Upper lobe of right lung (tissue), 1 donor: ENCODE measurements at regions not wholly inside any gene's neighbourhood (a gene's known extent, or its start where the extent isn't known, plus 50 kb on each side); places are given as distances from the start of the nearest gene placed in this dataset.

ENCODE experiments used
- ATAC-seq: fragments of 200-7000 bp; cut with Tn5 transposase; one replicate; pipeline ENCODE4 v1.9.1; 2020; ENCODE audit warnings: mild to moderate bottlenecking, moderate library complexity
- DNase-seq: peaks from one replicate; pipeline ENCODE4 v3.0.0-alpha.2; 2020
- H3K27ac ChIP-seq: fragments of 200-600 bp; one replicate; pipeline ENCODE4 v1.8.0; 2022
- H3K27me3 ChIP-seq: fragments of 200-600 bp; one replicate; pipeline ENCODE4 v1.8.0; 2022; ENCODE audit warnings: mild to moderate bottlenecking
- H3K36me3 ChIP-seq: fragments of 200-600 bp; one replicate; pipeline ENCODE4 v1.8.0; 2022
- H3K4me1 ChIP-seq: fragments of 200-600 bp; one replicate; pipeline ENCODE4 v1.8.0; 2022
- H3K4me3 ChIP-seq: fragments of 200-600 bp; one replicate; pipeline ENCODE4 v1.8.0; 2022; ENCODE audit warnings: mild to moderate bottlenecking
- H3K9me3 ChIP-seq: fragments of 200-600 bp; one replicate; pipeline ENCODE4 v1.8.0; 2022
- CTCF ChIP-seq: fragments of 200-600 bp; IDR thresholded peaks from one replicate; pipeline ENCODE4 v1.8.0; 2022; ENCODE audit warnings: antibody characterized with exemption
- intact Hi-C: fragments of 100-400 bp; cut with DNase I; formaldehyde crosslinking; loops from one replicate; pipeline ENCODE4 v1.11.0; 2022
- donor health status: DM: no; HTN: yes; CAD: no; lungs with severe emphysema.

DNA sequence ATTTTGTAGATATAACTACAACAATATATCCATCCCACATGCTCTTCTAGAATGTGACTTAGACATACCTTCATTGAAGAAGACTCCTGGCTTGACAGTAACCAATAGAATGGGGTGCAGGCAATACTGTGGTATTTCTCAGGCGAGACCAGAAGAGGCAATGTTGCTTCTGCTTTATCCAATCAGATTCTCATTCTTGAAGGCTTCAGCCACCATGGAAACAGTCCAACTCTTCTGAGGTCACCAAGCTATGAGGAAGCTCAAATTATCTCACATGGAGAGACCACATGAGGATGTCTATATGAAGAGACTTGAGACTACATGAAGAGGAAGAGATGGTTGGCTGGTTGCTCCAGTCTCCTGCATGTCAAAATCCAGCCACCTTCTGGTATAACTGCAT is 469.9 kb downstream of the PCDH10 start:
- intact Hi-C loops, result no loop called here
- no peak overlapping the region for H3K4me3 ChIP-seq
- no peak overlapping the region for H3K27ac ChIP-seq
- H3K36me3 ChIP-seq, result no peaks in the 10 kb centered on the region
- ATAC-seq (no peak), DNase-seq (no peak)
- no peak for TF ChIP-seq CTCF
- no peaks in the 10 kb centered on the region for H3K27me3 ChIP-seq
- H3K9me3 ChIP-seq, result no peaks in the 10 kb centered on the region
- no peaks in the 10 kb centered on the region for H3K4me1 ChIP-seq

- DNase-seq, result no peak
- Histone ChIP-seq H3K9me3 (no peaks in the 10 kb centered on the region), H3K36me3 (no peaks in the 10 kb centered on the region), H3K4me1 (no peaks in the 10 kb centered on the region), H3K4me3 (no peak overlapping the region), H3K27ac (no peak overlapping the region), H3K27me3 (no peaks in the 10 kb centered on the region)
- intact Hi-C loops, result no loop called here
- no peak for ATAC-seq
- no peak for TF ChIP-seq CTCF
Measured at GRCh38 chr4:133600008-133600407, 450.9 kb downstream of the PCDH10 start.

GRCh38 chr4:133598779-133599178 is 449.7 kb downstream of the PCDH10 start:
- no peaks in the 10 kb centered on the region for H3K36me3 ChIP-seq
- DNase-seq, result no peak
- H3K4me1 ChIP-seq, result no peaks in the 10 kb centered on the region
- no peak overlapping the region for H3K27ac ChIP-seq
- no peaks in the 10 kb centered on the region for H3K27me3 ChIP-seq
- H3K4me3 ChIP-seq, result no peak overlapping the region
- no peak for TF ChIP-seq CTCF
- ATAC-seq, result no peak
- intact Hi-C loops, result no loop called here
- no peaks in the 10 kb centered on the region for H3K9me3 ChIP-seq

GRCh38 chr4:133597251-133597650 is 448.2 kb downstream of the PCDH10 start:
- Histone ChIP-seq H3K36me3 (no peaks in the 10 kb centered on the region), H3K4me1 (no peaks in the 10 kb centered on the region), H3K27ac (no peak overlapping the region), H3K9me3 (no peaks in the 10 kb centered on the region), H3K4me3 (no peak overlapping the region), H3K27me3 (no peaks in the 10 kb centered on the region)
- no peak for TF ChIP-seq CTCF
- ATAC-seq, result no peak
- intact Hi-C loops, result no loop called here
- no peak for DNase-seq

DNA sequence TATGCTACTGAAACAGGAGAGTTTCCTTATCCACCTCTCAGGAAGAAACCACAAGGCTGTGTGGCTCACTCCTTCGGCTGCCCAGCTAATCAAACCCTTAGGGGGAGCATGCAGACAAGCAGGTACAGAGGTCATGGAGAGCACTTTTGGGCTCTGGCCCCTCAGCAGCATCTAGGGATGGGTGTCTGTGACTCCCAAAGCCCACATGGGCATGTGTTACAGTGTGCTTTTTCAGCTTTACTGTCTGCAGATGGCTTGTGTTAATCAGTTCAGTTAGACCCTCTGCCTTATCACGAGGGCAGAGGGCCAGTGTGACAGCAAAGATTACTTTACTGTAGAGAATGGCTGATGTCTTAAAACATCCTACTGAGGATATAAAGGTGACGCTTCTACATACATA is 447.4 kb downstream of the PCDH10 start:
- Histone ChIP-seq H3K27ac (no peak overlapping the region), H3K36me3 (no peaks in the 10 kb centered on the region), H3K27me3 (no peaks in the 10 kb centered on the region), H3K4me1 (no peaks in the 10 kb centered on the region), H3K4me3 (no peak overlapping the region), H3K9me3 (no peaks in the 10 kb centered on the region)
- no peak for ATAC-seq
- intact Hi-C loops, result no loop called here
- TF ChIP-seq CTCF, result no peak
- DNase-seq, result no peak
